ENCODE measurements at regions not wholly inside any gene's neighbourhood (a gene's known extent, or its start where the extent isn't known, plus 50 kb on each side); places are given as distances from the start of the nearest gene placed in this dataset.
A peak's percentile ranks its signal among the peaks of the same experiment; 100 is the strongest.

DNA sequence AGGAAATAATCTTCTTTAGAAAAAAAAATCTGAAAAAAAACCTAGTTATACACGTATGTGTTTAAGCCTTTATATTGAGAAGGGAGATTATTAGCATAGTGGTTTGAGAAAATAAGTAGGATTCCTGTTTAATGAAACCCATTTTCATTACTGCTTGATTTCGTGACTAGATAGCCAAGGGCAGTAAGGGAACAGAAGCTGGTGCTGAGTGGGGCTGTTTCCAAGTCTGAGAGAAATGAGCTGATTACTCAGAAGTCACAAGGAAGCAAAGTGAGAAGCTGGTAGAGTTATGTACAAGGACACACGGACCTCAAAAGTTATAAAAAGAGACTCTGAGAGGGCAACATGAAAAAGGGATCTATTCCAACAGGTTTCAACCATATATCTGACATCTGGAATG lies 256.5 kb downstream of the TTLL7 start:
- intact Hi-C loops (cut with micrococcal nuclease), result no loop called here
- no peak for DNase-seq
- ATAC-seq, result no peak

DNA sequence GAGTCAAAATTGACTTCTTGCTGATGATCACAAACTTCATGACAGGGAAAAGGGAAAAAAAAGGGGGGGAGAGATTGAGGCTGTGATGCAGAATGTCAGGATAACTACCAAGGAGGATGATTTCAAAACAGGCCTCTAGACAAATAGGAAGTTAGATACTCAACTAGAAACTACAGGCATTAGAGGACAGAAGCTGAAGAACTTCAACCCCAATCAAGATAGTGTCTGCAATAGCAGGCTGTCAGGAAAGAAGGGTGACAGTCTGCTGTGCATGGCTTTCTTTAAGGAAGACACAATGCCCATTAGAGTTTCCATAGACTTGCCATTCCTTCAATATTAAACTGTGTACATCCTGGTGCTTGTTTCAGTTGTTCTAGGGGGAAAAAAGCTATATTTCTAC lies 257.2 kb downstream of the TTLL7 start:
- ATAC-seq (no peak), DNase-seq (no peak)
- intact Hi-C loops (cut with micrococcal nuclease), result no loop called here

DNA sequence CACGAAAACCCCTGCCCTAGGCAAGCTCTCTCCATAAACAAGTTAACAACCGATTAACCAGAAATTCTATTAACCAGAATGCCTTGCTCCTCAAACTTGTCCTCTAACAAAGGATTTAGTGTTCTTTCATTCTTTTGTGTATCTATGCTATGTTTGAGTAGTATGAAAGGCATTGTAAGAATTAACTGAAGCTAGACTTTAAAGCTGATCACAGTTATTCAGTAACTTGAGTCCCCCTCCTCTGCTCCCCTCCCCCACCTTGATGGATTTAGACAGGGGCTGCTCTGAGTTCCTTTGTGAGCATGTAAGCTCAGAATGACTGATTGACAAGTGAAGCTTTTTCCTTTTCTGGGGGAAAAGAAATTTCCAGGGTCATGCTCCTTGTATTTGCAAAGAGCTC lies 257.6 kb downstream of the TTLL7 start:
- intact Hi-C loops (cut with micrococcal nuclease), result no loop called here
- ATAC-seq, result no peak
- no peak for DNase-seq

DNA sequence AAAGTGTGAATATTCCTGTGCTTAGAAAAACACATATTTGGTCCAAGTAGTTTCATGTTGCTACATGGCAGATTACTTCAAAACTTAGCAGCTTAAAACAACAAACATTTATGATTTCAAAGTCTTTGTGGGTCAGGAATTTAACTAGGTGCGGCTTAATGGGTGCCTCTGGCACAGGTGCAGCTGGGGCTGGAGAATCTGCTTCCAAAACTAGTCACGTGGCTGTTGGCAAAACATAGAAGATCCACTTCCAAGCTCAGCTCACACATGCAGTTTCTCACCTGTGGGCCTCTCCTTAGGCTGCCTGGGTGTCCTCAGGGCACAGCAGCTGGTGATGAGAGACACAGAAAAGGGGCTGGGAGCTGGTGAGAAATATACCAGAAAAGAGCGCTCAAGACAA lies 263.4 kb downstream of the TTLL7 start:
- DNase-seq (no peak), ATAC-seq (no peak)
- intact Hi-C loops (cut with micrococcal nuclease), result no loop called here

DNA sequence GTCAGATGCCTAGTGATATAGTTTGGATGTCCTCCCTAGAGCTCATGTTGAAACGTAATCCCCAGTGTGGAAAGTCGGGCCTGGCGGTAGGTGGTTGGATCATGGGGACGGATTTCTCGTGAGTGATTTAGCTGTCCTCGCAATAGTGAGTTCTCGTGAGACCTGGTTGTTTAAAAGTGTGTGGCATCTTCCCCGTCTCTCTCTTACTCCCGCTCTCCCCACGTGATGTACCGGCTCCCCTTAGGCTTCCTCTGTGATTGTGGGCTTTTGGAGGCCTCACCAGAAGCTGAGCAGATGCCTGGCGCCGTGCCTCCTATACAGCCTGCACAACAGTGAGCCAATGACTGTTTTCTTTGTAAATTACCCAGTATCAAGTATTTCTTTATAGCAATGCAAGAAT lies 264.5 kb downstream of the TTLL7 start:
- no peak for DNase-seq

DNA sequence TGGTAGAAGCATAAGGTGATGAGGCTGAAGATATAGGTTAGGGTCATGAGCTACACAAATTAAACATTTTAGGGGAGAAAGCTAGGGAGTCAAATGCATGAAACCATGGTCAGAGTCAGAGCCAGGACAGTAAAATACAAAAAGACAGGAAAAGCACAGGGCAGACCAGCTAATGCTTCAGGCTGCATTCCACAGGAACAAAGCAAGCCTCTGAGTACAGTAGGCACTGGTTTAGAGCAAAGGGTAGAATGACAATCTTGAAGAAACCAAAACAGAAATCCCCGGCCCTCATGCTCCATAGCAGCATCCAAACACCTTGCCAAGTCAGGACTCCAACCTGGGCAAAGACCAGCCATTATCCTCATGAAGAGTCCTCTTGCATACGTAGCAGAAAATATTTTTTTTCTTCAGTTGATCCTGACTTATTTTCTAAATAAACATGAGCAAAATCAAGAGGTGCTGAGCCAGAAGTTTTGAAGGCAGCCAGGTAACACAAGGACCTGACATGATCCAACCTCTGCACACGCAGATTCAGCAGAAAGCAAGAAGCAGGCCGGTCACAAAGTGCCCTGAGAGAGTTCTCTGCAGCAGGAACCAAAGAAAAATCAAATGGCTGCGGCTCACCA lies 273.1 kb downstream of the TTLL7 start:
- intact Hi-C loops (cut with micrococcal nuclease), result no loop called here
- no peak for DNase-seq
- ATAC-seq, result no peak

More for the DNA sequence above, 264.5 kb downstream of the TTLL7 start:
- intact Hi-C loops (cut with micrococcal nuclease), result no loop called here
- no peak for ATAC-seq

DNA sequence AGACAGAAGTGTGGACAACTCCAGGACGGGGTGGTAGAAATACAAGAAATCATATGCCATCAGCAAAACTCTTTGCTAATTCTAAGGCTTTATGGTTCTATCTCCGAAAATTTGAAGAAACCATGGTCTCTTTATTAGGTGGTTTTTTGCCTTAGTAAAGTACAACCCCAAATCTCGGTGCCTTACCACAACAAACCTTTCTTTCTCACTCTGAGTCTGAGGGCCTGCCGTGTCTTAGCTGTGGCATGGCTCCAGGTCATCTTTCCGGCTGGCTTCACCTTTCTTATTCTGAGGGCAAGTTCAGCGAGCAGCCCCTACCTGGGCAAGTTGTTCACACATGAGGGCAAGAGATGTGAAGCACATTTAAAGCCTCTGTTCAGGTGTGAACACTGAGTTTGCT lies 280.6 kb downstream of the TTLL7 start:
- intact Hi-C loops (cut with micrococcal nuclease), result no loop called here
- ATAC-seq (no peak), DNase-seq (no peak)

DNA sequence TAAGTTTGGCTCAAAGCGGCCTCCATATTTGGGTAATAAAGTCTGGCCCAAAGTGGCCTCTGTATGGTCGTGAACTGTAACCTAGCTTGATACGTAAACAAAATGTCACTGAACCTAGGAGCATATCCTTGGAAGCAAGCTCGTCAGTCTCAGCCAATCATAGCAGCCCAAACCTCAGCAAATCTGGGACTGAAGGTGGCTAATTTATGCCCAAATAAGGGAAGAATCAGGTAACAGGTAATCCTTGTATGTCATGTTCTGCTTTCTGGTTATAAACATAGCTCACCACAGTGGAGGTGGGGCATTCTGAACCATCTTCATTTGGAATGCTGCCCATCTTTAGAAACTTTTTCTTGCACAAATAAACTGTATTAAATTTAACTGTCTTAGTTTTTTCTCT lies 281.1 kb downstream of the TTLL7 start:
- no peak for DNase-seq
- intact Hi-C loops (cut with micrococcal nuclease), result no loop called here
- no peak for ATAC-seq

DNA sequence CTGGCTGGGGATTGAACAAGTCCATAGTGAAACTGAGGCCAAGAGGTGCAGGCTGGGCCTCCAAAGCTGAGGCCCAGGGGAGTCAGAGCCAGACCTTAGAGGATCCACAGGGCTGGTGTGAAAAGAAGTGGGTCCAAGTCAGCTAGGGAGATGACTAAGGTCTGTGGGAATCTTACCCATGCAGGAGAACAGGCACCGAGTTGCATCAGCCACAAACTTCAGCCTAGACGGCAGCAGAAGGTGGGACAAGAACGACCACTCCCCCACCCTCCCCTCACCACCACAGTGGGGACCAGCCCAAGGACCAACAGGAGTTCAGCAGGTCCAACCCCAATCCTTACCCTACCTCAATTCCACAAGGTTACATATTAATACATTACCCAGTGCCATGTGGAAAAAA lies 282.3 kb downstream of the TTLL7 start:
- no peak for ATAC-seq
- no peak for DNase-seq
- intact Hi-C loops (cut with micrococcal nuclease), result no loop called here

DNA sequence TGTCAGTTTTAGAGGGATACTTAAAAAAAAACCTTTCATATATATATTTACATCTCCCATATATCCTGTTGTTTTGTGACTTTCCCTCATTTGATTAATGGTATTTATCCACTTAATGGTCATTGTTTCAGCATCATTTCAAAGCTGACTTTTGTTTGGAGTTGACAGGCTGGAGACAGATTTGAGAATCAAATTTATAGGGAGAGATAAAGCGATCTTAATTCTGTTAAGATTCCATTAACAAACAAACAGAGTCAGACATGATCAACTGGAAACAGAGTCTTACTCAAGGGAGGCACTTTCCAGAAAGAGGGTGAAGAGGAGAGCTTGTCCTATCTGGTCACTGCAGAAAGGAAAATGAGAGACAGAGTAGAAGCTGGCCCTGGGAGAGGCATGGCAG lies 283.4 kb downstream of the TTLL7 start:
- ATAC-seq, result no peak
- no peak for DNase-seq
- intact Hi-C loops (cut with micrococcal nuclease), result no loop called here

DNA sequence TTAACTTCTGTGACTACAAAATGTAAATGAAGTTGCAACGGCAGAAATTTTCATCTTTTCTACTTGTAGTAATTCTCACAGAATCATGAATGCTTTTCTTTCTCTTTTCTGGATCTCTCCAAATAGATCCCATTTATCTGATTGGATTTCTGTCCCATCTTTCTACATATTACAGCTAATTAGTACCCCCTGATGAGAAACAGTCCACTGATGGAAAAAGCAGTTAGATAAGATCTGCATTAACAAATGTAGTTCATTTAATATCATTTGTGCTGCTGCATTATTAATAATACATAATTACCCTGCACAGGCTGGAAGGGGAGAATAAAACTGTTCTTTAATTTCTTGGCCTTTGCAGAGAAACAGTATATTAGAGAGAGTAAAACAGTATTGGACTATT lies 289.3 kb downstream of the TTLL7 start:
- no peak for DNase-seq
- intact Hi-C loops (cut with micrococcal nuclease), result no loop called here
- ATAC-seq, result no peak

DNA sequence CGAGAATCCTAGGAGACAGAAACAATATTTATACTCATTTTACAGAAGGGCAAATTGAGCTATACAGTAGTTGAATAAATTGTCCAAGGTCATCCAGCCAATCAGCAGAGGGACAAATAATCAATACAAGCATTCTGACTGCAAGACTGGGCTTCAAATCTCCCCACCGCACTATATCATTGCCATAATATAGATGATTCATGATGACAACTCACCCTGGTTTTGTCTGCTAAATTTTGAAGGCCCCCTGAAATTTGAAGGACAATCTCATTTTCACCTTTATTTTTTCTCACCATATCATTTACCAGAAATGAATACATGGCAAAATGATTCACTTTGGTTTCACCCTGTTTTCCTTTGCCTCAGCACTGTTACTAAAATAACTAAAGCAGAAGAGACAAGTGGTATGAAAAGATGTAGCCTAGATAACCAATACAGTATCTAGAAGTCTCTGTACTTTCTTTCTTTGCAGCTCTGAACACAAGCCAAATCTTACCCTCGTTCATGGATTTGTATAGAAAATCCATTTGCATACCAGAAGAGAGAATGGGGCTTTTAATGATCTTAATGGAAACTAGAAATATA lies 292.5 kb downstream of the TTLL7 start:
- intact Hi-C loops (cut with micrococcal nuclease), result no loop called here

DNA sequence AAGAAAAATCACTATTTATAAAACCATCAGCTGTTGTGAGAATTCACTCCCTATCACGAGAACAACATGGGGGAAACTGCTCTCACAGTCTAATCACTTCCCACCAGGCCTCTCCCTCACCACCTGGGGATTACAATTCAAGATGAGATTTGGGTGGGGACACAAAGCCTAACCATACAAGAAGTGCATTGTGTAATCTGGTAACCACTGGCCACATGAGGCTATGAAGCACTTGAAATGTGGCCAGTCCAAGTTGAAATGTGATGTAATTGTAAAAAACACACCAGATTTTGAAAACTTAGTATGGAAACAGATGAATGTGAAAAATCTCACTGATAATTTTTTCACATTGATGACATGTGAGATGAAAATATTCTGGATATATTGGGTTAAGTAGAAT lies 293.8 kb downstream of the TTLL7 start:
- ATAC-seq (no peak), DNase-seq (no peak)
- intact Hi-C loops (cut with micrococcal nuclease), result no loop called here

More for the DNA sequence above, 292.5 kb downstream of the TTLL7 start:
- DNase-seq, result no peak
- ATAC-seq, result no peak

DNA sequence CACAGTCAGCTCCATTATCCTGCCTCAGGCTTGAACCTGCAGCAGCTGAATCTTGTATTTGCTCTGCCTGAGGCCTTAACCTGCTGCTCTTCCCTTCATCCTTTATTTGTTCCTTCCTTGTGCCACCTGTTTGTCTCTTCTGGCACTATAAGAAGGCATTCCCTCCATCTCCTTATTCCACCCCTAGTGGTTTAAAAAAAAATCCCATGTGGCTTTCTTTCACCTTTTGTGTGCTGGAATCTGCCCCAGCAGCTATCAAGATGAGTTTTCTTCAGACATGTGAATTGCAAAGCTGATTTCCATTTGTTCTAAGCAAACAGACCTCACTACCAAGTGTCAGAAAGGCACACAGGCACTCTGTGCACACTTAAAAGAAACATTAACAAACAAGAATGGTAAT lies 294.6 kb downstream of the TTLL7 start:
- DNase-seq (no peak), ATAC-seq (no peak)
- intact Hi-C loops (cut with micrococcal nuclease), result no loop called here

DNA sequence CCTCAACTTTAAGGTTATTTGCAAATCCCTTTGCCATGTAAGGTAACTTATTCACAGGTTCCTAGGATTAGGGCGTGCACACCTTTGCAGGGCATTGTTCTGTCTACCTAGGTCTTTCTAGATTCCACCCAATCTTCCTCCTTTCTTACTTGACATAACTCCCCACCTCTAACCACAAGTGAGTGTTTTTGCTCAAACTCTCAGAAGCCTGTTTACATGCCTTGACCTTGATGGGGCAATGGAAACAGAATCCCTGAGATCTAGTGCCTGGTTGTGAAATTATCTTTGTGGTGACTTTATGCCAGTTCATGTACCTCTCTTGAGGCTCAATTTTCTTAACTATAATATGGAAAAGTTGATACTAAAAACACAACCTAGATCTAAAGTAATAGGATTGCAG lies 296.6 kb downstream of the TTLL7 start:
- intact Hi-C loops (cut with micrococcal nuclease), result no loop called here
- ATAC-seq (no peak), DNase-seq (no peak)

DNA sequence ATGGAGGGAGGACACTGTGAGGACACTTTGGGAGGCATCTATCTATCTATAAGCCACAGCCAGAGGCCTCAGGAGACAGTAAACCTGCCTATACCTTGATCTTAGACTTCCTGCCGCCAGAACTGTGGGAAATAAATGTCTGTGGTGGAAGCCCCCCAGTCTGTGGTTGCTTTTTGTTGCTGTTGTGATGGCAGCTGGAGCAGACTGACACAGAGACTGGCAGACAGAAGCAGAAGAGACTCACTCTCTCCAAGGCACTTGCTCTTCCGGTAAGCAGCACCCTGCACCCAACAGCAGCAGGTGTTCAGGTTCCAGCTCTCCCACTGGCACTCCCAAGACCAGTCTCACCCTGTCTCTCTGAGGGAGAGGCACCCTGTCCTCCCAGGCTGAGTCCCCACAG lies 297.6 kb downstream of the TTLL7 start:
- DNase-seq, result no peak
- intact Hi-C loops (cut with micrococcal nuclease), result no loop called here
- no peak for ATAC-seq

DNA sequence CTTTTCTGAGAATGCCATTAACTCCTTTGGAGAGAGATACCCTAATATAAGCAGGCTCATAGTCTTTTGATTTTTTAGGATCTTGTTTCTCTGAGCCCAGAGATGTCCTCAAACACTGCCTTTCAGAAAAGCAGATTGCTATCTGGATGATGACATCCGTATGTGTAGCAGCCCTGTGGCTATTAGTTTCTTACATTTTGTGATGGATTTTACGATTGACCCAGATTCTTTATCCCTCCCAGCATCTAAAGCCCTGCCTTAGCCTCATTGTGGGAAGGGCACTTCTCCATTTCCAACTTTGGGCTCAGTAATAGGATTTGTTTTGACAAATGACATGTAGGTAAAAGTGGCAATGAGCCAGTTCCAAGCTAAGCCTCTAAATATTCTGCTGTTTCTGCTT lies 300.3 kb downstream of the TTLL7 start:
- ATAC-seq (no peak), DNase-seq (no peak)
- intact Hi-C loops (cut with micrococcal nuclease), result no loop called here

DNA sequence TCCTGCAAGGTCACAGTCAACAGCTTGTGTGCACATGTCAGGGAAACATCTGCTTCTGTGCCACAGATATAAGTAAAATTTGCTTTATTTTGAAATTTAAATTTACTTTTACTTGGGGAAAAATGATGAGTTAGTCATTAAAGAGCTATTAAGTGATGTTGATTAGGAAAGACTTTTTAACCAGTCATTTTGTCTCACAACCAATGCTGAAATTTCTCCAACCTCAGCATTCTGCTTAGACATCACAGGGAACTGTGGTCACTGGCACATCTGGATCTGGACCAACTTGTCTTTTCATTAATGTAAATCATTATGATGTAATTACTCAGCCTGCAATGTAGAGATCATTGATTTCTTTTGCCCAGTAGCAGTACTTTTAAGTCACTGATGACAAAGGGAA lies 301.0 kb downstream of the TTLL7 start:
- DNase-seq (no peak), ATAC-seq (no peak)
- intact Hi-C loops (cut with micrococcal nuclease), result no loop called here

DNA sequence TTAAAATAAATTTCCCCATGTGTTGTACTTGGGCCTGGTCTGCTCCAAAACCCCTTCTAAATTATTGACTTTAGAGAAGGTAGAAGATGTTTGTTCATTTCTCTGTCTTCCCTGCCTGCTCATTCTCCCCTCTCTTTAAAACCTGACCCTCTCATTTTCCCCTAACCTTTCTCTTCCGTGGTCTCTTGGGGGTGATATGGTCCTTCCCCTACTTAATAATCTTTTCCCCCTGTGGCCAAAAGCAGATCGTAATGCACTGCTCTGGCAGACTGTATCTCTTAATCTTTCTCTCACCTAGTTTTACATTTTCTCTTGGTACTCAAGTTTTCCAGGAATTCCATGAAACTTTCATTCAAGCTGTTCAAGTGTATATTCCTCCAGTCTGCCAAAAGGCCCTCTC lies 301.7 kb downstream of the TTLL7 start:
- ATAC-seq (no peak), DNase-seq (no peak)
- intact Hi-C loops (cut with micrococcal nuclease), result no loop called here

DNA sequence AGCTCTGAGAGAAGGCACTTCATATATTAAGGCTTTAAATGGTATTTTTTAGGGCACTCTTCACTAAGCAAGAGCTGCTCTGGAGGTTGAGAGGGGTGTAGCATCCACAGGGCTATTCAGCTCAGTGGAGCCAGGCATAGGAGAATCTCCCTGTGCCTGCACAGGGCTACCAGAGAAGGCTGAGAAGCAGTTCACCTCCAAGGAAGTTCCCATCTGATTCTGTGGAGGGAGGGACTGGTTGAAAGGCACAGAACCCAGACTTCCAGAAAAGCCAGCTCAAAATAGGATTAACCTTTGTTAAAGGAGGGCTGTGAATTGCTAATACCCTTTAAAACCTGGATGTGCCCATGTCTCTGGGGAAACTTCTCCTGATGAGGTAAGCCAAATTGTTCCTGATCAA lies 304.5 kb downstream of the TTLL7 start:
- ATAC-seq, result no peak
- DNase-seq, result no peak
- intact Hi-C loops (cut with micrococcal nuclease), result no loop called here

DNA sequence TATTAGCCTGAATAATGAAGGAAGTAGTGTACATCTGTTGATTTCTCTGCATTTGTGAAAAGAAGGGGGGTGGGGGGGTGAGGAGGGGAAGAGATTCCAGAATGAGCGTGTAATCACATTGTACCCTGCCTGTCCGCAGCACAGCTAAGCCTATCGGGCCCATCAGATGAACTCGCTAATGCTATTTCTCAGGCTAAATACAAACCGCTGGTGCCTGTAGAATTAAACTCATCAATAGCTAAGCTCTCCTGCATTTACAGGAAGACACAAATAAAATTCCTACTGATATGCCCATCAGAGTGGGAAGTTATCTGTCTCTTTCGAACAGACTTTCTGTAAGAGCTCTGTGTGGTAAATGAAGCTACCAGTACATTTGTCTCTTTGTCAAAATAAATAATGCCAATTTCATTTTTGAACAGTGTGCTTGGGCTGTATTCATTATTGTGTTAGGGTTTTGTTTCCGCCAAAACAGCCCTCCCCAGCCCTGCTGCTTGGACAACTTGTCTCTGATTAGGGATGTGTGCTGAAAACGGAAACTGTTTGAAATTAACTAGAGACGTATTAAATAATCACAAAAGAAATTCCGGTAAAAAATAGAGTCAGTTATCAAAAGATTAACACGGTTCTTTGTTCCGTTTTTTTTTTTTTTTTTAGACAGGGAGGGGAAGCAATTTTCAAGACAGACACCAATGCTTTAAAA lies 305.4 kb downstream of the TTLL7 start:
- intact Hi-C loops (cut with micrococcal nuclease), result no loop called here
- ATAC-seq (peak; percentile 64), DNase-seq (no peak)
